Calu3 (cell line): ENCODE measurements at regions not wholly inside any gene's neighbourhood (a gene's known extent, or its start where the extent isn't known, plus 50 kb on each side); places are given as distances from the start of the nearest gene placed in this dataset.

ENCODE experiments used
- BruUV-seq: library from RNA; stranded (reverse); fragments of 400-500 nt; replicated peaks from 2 replicates; lab custom pipeline; 2021; lab: Mats Ljungman, UMichigan
- CTCF ChIA-PET: fragments of 300-600 bp; sonication (Branson Sonifier 250); formaldehyde crosslinking; loops from one replicate; lab custom pipeline; 2022; ENCODE audit warnings: antibody characterized with exemption; lab: Charles Lee
- DNase-seq: peaks from one replicate; pipeline ENCODE4 v3.0.0; 2022
- H3K27ac Mint-ChIP-seq: one replicate; pipeline ENCODE4 v1.8.0; 2022; ENCODE audit warnings: mixed read lengths; ENCODE audit not compliant: unreplicated experiment
- H3K27me3 Mint-ChIP-seq: one replicate; pipeline ENCODE4 v1.8.0; 2022; ENCODE audit warnings: mixed read lengths; ENCODE audit not compliant: unreplicated experiment
- H3K36me3 Mint-ChIP-seq: one replicate; pipeline ENCODE4 v1.8.0; 2022; ENCODE audit warnings: mild to moderate bottlenecking, moderate library complexity, mixed read lengths; ENCODE audit not compliant: insufficient read depth, unreplicated experiment
- H3K4me1 Mint-ChIP-seq: one replicate; pipeline ENCODE4 v1.8.0; 2022; ENCODE audit warnings: mild to moderate bottlenecking, low read depth, mixed read lengths; ENCODE audit not compliant: unreplicated experiment
- H3K4me3 Mint-ChIP-seq: one replicate; pipeline ENCODE4 v1.8.0; 2022; ENCODE audit warnings: mild to moderate bottlenecking, low read depth, moderate library complexity, mixed read lengths; ENCODE audit not compliant: unreplicated experiment
- H3K9me3 Mint-ChIP-seq: one replicate; pipeline ENCODE4 v1.8.0; 2022; ENCODE audit warnings: low read depth, mixed read lengths; ENCODE audit not compliant: unreplicated experiment
- CTCF ChIP-seq: fragments of 200-600 bp; IDR thresholded peaks from one replicate; pipeline ENCODE4 v1.8.0; 2022; ENCODE audit warnings: antibody characterized with exemption; ENCODE audit not compliant: unreplicated experiment
- intact Hi-C: fragments of 100-400 bp; cut with micrococcal nuclease; formaldehyde crosslinking; loops from one replicate; pipeline ENCODE4 v1.10.0; 2022; ENCODE audit not compliant: unreplicated experiment

GRCh38 chr5:39775086-39775796, 350.5 kb upstream of the DAB2 start:
- TF ChIP-seq CTCF: no peak
- no peaks in the 10 kb centered on the region for H3K27me3 Mint-ChIP-seq
- no peaks in the 10 kb centered on the region for H3K9me3 Mint-ChIP-seq
- H3K27ac Mint-ChIP-seq: peak overlapping the region; percentile 36
- peak; percentile 9 for DNase-seq
- H3K36me3 Mint-ChIP-seq: no peaks in the 10 kb centered on the region
- no TSS peak for BruUV-seq
- no peak overlapping the region for H3K4me3 Mint-ChIP-seq
- CTCF ChIA-PET: no interaction called here
- intact Hi-C loops: no loop called here
- H3K4me1 Mint-ChIP-seq: peaks cover 21% of the 10 kb centered on the region

GRCh38 chr5:39774605-39775004, 349.8 kb upstream of the DAB2 start:
- H3K4me1 Mint-ChIP-seq: peaks cover 21% of the 10 kb centered on the region
- H3K36me3 Mint-ChIP-seq: no peaks in the 10 kb centered on the region
- H3K9me3 Mint-ChIP-seq: no peaks in the 10 kb centered on the region
- peak overlapping the region; percentile 36 for H3K27ac Mint-ChIP-seq
- BruUV-seq: no TSS peak
- no peak overlapping the region for H3K4me3 Mint-ChIP-seq
- intact Hi-C loops: no loop called here
- TF ChIP-seq CTCF: no peak
- no peak for DNase-seq
- H3K27me3 Mint-ChIP-seq: no peaks in the 10 kb centered on the region
- CTCF ChIA-PET: no interaction called here

- Mint-ChIP-seq H3K4me1 (peaks cover 21% of the 10 kb centered on the region), H3K27ac (no peak overlapping the region), H3K36me3 (no peaks in the 10 kb centered on the region), H3K4me3 (no peak overlapping the region), H3K27me3 (no peaks in the 10 kb centered on the region), H3K9me3 (no peaks in the 10 kb centered on the region)
- CTCF ChIA-PET: no interaction called here
- DNase-seq: no peak
- intact Hi-C loops: no loop called here
- no TSS peak for BruUV-seq
- TF ChIP-seq CTCF: no peak
These were observed 347.5 kb upstream of the DAB2 start for GRCh38 chr5:39772307-39772706.

- Mint-ChIP-seq H3K4me1 (no peaks in the 10 kb centered on the region), H3K36me3 (no peaks in the 10 kb centered on the region), H3K27me3 (no peaks in the 10 kb centered on the region), H3K9me3 (no peaks in the 10 kb centered on the region), H3K4me3 (no peak overlapping the region), H3K27ac (no peak overlapping the region)
- no TSS peak for BruUV-seq
- no peak for TF ChIP-seq CTCF
- intact Hi-C loops: no loop called here
- CTCF ChIA-PET: no interaction called here
- no peak for DNase-seq
These were observed 343.1 kb upstream of the DAB2 start for GRCh38 chr5:39767916-39768315.
